ACHN (cell line): ENCODE measurements at regions not wholly inside any gene's neighbourhood (a gene's known extent, or its start where the extent isn't known, plus 50 kb on each side); places are given as distances from the start of the nearest gene placed in this dataset.
"Not testable (repeated sequence)": the region's sequence is repeated elsewhere in the genome, so short reads cannot be mapped to it uniquely, and the experiment has no call there.

ENCODE experiments used
- DNase-seq: peaks from one replicate; pipeline ENCODE4 v3.0.0-alpha.2; 2015
- in situ Hi-C: cut with HindIII; loops from 2 replicates; pipeline ENCODE4 v1.10.0; 2017; ENCODE audit warnings: low sequenced_read_pairs, low pct_ligation_motif_present, low pct_unique_long_range_greater_than_20kb

DNA sequence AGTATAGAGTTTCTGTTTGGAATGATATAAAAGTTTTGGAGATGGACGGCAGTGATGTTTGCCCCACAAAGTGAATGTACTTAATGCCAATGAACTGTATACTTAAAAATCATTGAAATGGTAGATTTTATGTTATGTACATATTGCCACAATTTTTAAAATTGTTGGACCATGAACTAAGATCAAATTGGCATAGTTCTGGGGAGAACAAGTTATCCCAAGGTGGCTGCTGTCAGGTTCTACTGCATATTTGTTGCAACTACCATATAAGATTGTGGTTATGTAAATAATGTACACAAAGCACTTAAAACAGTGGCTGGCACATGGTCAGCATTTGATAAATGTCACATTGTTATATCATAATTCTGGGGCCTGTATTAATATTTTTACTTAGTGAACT, 466.4 kb downstream of the SIPA1L2 start:
- in situ Hi-C loops: no loop called here
- DNase-seq: no peak

- in situ Hi-C loops: no loop called here
- DNase-seq: no peak
These were observed 467.9 kb downstream of the SIPA1L2 start for GRCh38 chr1:232162001-232162400.

DNA sequence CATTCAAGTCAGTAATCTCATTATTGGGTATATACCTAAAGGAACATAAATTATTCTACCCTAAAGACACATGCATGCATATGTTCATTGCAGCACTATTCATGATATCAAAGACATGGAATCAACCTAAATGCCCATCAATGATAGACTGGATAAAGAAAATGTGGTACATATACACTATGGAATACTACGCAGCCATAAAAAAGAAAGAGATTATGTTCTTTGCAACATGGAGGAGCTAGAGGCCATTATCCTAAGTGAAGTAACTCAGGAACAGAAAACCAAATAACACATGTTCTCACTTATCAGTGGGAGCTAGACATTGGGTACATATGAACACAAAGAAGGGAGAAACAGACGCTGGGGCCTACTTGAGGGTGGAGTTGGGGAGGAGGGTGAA, 471.4 kb downstream of the SIPA1L2 start:
- in situ Hi-C loops, DNase-seq: not testable (repeated sequence)

DNA sequence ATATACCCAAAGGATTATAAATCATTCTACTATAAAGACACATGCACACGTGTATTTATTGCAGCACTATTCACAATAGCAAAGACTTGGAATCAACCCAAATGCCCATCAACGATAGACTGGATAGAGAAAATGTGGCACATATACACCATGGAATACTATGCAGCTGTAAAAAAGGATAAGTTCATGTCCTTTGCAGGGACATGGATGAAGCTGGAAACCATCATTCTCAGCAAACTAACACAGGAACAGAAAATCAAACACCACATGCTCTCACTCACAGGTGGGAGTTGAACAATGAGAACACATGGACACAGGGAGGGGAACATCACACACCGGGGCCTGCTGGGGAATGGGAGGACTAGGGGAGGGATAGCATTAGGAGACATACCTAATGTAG, 473.9 kb downstream of the SIPA1L2 start:
- DNase-seq, in situ Hi-C loops: not testable (repeated sequence)

DNA sequence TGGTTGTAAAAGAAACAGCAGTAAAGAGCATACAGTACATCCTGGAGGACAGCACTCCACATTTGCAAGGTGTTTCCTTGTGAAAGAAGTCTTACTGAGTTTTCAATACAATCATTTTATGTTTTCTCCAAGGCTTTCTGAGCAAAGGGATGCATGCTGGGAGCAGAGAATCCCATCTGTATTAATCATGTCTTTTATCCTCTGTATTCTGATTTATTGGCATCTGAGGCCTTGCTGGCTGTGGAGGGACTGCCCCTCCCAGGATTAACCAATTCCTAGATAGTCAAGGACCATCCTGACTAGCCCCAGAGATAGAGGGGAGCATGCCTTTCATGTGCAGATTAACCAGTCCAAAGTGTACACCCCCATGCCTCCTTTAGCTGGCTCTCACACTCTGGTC, 476.3 kb downstream of the SIPA1L2 start:
- in situ Hi-C loops: no loop called here

GRCh38 chr1:232150770-232151548, 479.0 kb downstream of the SIPA1L2 start:
- DNase-seq: no peak

More for the DNA sequence above, 476.3 kb downstream of the SIPA1L2 start:
- DNase-seq: no peak

DNA sequence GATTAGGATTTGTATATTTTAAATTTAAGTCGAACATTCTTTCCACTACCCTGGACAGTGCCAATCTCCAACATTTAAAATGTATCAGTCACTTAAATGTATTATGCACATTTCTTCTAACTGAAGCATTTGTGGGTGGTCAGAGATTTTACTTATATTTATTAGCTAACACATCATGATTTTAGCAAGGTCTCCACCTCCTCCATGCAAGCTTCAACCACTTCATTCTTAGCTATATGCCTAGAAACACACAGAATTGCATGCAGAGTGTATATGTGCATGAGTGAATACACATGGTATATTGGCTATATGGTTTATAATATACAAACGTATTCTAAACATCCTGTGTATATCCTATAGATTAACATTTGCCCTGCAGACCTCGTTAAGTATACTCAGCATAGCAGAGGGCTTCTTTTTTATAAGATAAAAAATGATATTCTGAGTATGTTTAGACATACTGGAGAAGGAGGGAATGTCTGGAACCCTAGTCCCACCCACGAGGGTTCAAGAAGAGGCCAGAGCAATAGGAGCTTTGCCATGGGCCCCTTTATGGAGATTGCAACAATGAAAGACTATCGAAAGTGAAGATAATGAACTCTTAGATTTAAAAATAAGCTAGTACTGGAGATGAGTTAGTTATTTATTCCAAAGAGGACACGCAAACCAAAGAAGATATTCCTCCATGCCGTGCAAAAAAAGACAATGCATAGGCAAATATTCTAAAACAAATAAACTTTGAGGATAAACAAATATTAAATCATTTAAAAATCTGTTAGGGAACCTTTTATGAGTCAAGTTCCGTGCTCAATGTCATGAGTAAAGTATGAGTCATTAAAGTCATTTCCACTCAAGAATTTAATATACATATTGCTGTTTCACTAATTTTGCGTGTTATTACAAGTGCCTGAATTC, 480.4 kb downstream of the SIPA1L2 start:
- in situ Hi-C loops: no loop called here
- DNase-seq: no peak

More at GRCh38 chr1:232150770-232151548, 479.0 kb downstream of the SIPA1L2 start:
- in situ Hi-C loops: no loop called here

DNA sequence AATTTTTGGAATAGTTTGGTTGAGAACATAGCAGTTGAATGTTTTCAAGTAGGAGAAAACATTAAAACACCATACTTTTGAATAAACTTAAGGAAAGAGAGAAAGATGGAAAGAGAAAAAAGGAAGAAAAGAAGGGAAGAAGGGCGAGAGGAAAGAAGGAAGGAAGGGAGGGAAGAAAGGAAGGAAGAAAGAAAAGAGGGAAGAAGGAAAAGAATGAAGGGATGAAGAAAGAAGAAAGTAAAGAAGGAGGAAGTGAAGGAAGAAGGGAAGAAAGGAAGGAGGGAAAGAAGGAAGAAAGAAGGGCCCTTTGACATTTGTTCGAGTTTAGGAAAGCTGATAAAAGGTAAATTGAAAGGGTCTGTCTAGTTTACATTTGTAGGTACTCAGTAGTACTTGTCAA, 482.7 kb downstream of the SIPA1L2 start:
- in situ Hi-C loops: no loop called here
- no peak for DNase-seq

DNA sequence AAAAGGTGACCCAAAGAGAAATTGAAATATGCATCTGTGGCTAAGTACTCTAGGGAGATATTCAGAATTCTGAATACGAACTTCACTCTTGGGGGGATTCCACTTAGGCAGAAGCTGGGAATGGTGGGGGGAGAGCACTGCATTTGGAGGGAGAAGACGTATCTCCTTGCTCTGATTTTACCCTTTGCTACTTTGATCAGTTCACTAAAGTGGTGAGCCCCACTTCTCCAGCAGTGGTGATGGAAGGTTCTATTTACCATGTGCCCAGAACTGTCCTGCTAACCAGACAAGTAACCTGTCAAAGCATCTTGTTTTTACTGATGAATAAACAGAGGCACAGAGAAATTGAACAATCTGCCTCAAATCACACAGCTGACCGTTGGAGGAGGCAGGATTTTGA, 483.4 kb downstream of the SIPA1L2 start:
- no peak for DNase-seq
- in situ Hi-C loops: no loop called here

DNA sequence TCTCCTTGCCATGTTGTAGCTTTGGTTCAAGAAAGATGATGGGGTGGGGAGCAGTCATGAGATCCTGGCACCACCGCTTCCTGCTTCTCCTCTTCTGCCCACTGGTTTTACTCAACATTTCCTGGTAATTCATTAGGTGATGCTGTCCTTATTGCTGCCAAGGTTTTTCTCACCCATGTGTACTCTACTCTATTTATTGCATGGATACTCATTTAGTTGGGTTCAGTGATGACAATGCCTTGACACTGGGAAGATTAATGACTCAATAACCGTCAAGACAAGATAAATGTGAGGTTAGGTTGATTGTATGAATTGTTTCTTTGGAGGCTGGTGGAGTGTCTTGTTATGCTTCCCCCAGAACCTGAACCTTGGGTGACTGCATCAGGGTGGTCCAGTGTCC, 484.2 kb downstream of the SIPA1L2 start:
- DNase-seq: no peak
- in situ Hi-C loops: no loop called here

DNA sequence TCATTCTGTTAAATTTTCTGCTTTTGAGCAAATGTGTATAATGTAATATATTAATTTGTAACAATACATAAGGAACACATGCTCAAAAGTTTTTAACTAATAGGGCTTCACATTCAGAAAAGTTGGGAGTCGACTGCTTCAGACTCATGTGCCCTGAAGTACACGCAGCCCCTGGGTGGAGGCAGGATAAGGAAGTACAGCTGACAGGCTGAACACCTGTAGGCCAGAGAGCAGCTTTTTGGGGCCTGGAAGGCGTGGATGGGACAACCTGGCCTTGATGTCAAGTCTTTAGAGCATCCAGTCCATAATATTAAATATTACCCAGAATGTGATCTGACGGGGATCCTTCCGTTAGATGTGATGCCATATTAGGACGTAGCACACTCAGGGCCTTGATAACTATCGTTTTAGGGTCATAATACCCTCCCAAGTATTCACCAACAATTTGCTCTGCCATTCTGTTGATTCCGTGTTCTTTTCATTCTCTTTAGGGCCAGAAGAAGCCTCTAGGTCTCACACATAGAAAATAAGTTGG, 485.2 kb downstream of the SIPA1L2 start:
- in situ Hi-C loops: no loop called here
- no peak for DNase-seq

DNA sequence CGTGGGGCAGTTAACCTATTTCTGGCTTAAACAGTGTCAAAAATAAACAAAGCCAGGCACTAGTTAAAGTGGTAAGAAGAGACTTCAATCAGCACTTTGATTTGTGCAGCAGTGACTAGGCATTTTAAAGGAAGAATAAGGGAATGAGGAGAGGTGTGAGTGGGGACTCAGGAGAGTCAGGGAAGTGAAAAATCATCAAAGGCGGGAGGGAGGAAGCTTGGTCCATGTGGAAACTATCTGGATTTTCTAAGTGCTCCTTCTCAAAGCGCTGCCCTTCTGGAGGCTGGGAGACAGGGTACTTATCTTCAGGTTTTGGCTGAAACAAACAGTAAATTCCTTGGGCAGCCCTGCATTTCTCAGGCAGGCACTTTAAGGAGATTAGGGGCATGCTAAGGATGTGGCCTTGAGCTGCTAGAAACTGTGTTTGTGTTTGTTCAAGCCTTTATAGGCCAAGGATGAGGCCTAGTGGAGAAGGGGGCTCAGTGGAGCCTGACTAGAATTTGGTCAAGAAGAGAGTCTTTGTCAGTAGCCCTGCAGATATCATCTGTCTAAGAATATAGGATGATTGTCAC, 486.5 kb downstream of the SIPA1L2 start:
- DNase-seq: no peak
- in situ Hi-C loops: no loop called here

- no peak for DNase-seq
- in situ Hi-C loops: no loop called here
These were observed 487.3 kb downstream of the SIPA1L2 start for GRCh38 chr1:232142403-232143314.

- DNase-seq, in situ Hi-C loops: not testable (repeated sequence)
These were observed 488.8 kb downstream of the SIPA1L2 start for GRCh38 chr1:232141167-232141448.

GRCh38 chr1:232140419-232141166, 489.3 kb downstream of the SIPA1L2 start:
- no peak for DNase-seq
- in situ Hi-C loops: no loop called here

GRCh38 chr1:232139444-232139843, 490.5 kb downstream of the SIPA1L2 start:
- in situ Hi-C loops: no loop called here

GRCh38 chr1:232138044-232138443, 491.9 kb downstream of the SIPA1L2 start:
- no peak for DNase-seq
- in situ Hi-C loops: no loop called here

More at GRCh38 chr1:232139444-232139843, 490.5 kb downstream of the SIPA1L2 start:
- DNase-seq: no peak

DNA sequence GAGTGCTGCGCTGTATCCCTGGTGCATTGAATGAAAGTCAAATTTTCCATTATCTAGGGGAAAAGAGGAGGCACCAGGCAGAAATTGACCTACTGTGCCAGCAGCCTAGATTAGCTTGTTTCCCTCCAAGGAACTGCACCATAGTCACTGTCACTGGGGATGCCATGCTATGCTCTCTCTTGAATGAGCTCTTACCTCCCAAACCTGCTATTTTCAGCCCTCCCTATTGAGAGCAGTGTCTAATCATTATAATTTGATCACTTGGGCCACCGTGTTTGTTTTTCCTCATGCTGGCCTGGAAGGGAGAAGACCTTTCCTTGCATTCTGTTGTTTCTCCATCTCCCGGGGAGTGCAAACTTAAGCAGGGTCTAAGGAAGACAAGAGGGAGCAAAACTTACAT, 492.9 kb downstream of the SIPA1L2 start:
- no peak for DNase-seq
- in situ Hi-C loops: no loop called here
